Islet precursor cell (in vitro differentiated cells): ENCODE measurements at regions not wholly inside any gene's neighbourhood (a gene's known extent, or its start where the extent isn't known, plus 50 kb on each side); places are given as distances from the start of the nearest gene placed in this dataset.
"Not testable (repeated sequence)": the region's sequence is repeated elsewhere in the genome, so short reads cannot be mapped to it uniquely, and the experiment has no call there.

Experiments
- DNase-seq: peaks from one replicate; pipeline ENCODE4 v3.0.0-alpha.2; 2018

- no peak for DNase-seq
Measured at GRCh38 chr13:89401264-89401675, 1730.1 kb downstream of the SLITRK5 start.

GRCh38 chr13:89402211-89402610 is 1731.0 kb downstream of the SLITRK5 start:
- no peak for DNase-seq

DNA sequence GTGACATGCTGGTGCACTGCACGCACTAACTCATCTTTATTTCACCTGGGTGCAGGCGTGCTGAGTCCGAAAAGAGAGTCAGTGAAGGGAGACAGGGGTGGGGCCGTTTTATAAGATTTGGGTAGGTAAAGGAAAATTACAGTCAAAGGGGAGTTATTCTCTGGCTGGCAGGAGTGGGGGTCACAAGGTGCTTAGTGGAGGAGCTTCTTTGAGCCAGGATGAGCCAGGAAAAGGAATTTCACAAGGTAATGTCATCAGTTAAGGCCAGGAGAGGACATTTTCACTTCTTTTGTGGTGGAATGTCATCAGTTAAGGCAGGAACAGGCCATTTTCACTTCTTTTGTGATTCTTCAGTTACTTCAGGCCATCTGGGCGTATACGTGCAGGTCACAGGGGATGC is 1734.9 kb downstream of the SLITRK5 start:
- not testable (repeated sequence) for DNase-seq

DNA sequence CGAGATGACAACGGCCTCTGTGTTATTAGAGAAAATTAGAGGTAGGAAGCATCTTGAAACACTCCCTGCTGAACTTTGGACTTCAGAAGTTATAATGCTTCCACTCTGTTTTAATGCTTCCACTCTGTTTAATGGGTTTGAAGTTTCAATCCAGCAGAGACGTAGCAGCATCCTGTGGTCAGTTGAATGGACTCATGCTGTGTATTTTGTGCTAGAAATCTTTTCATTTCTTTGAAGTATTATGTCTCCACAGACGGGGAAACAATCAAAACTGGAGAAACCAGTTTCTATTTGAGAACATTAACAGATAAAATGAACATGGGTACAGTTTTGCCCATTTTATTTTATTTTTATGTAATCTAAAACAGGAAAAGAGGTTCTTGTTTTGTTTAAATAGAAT is 1736.2 kb downstream of the SLITRK5 start:
- DNase-seq = no peak

DNA sequence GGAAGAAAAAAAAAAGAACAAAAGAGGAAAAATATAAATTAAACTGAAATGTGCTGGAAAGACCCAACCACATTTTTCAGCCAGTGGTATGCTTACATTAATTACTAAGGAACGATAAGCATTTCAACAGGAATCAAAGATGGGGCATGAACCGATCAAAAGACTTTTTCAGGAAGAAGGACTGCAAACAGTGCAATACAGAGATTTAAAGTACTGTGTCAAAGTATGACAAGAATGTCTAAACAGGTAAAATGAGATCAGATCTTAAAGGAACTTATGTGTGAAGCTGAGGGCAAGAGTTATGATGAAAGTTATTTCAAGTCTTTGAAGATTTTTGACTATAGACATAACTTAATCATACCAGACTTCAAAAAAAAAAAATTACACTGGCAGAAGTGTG is 1761.8 kb downstream of the SLITRK5 start:
- DNase-seq = no peak

DNA sequence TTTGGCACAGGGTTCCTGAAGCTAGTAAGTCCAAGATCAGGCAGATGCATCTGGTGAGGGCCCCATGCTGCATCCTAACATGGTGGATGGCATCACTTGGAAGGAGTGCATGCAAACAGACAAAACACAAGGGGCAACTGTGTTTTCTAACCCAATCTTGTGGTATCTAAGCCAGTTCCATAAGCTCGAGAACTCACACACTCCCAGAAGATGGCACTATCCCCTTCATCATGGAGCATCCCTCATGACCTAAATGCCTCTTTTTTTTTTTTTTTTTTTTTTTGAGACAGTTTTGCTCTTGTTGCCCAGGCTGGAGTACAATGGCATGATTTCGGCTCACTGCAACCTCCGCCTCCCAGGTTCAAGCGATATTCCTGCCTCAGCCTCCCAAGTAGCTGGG is 1763.5 kb downstream of the SLITRK5 start:
- DNase-seq = not testable (repeated sequence)

DNA sequence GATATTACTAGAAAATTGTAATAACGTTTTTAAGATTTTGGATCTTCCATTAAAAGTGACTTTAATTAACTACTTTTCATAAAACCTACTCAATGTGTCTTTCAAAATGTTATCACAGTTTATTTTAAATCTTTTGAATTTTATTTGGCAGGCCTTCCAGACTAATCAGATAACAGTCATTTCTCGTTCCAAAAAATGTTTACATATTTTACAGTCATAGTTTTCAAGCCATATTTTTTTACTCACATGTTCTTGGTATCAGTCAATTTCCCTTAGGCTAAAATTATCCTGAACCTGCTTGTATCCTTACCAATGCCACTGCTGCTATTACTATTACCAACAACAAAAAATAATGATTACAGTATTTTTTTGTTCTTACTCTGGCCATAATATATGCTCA is 1783.5 kb downstream of the SLITRK5 start:
- no peak for DNase-seq

DNA sequence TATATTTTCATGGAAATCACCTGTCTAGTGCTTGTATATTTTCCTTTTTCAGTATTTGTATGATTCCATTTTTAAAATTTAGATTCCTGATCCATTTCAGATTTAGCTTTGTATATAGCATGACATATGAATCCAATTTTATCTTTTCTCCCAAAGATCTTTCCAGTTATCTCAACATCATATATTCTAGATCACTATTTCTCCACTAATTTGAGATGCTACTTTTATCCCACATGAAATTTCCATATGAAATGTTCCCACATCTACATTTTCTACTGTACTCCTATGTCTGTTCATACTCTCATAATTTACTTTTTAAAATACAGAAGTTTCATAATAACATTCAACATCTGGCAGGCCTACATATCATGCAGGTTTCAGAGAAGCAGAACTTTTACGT is 1784.1 kb downstream of the SLITRK5 start:
- DNase-seq = no peak

DNA sequence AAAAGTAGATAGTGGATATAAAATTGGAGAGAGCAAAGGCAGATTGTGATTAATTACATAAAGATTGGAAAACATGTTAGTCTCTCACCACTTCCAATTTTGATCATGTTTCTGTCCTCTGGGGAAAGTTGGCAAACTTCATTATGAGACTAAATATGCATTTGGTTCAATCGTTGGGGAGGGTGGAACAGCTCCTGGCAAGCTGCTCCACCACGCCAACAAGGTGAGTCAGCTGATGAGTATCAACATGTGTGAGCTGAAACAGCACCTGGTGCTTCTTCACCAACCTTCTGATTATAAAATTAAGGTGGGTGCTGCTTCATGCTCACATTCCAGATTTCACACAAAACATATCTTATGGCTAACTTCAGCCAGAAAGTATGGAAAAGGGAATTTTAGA is 1784.6 kb downstream of the SLITRK5 start:
- DNase-seq = no peak

DNA sequence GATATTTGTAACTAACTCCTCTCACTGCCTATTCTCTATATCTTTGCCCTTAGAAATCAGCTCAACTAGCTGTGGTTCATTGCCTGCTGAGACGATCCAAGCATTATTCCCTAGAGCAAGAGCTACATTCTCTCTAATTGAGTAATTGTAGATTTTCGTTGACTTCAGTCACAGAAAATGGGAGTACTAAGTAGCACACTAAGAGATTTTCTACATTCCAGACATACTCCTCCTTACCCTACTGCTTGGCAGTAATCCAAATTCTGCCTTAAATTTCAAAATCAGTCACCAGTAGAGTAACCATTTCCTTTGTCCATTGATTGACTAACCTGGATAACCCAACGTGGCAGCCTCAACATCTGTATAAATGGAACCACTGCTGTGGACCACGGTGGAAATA is 1786.8 kb downstream of the SLITRK5 start:
- DNase-seq = no peak

DNA sequence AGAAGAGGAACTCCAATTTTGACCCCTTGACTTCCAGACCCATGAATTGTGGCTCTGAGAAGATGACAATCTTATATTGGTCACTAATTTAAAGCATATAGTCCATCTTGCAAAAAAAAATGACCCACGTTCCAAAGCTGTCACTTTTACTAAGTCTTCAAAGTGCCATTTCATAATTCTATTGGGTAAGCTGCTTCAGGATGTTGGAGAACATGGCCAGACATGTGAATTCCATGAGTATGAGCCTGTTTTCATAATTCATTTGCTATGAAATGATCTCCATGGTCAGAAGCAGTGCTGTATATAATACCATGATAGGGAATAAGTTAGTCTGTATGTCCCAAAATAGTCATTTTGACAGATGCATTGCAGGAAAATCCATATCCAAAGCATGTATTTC is 1787.3 kb downstream of the SLITRK5 start:
- no peak for DNase-seq

DNA sequence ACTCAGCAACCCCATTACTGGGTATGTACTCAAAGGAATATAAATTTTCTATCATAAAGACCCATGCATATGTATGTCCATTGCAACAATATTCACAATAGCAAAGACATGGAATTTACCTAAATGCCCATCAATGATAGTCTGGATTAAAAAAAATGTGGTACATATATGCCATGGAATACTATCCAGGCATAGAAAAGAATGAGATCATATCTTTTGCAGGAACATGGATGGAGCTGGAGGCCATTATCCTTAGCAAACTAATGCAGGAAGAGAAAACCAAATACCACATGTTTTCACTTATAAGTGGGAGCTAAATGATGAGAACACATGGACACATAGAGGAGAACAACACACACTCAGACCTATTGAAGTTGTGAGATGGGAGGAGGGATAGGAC is 1789.7 kb downstream of the SLITRK5 start:
- not testable (repeated sequence) for DNase-seq

DNA sequence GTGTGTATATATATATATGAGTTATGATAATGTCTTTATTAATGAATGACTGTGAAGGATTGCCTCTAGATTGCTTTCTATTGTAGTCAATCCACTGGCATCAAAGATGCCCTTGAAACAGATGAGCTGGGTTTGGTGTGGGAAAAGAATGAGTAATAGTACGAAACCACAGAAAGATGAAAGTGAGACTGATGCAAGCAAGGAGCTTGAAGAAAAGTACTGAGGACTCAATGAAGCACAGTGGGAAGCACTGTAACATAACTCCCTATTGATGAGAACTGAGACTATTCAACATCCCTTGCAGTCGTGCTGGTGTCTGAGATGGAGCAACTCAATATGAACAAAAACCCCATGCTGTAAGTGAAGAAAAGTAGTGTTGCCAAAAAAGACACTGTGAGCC is 1794.2 kb downstream of the SLITRK5 start:
- no peak for DNase-seq

DNA sequence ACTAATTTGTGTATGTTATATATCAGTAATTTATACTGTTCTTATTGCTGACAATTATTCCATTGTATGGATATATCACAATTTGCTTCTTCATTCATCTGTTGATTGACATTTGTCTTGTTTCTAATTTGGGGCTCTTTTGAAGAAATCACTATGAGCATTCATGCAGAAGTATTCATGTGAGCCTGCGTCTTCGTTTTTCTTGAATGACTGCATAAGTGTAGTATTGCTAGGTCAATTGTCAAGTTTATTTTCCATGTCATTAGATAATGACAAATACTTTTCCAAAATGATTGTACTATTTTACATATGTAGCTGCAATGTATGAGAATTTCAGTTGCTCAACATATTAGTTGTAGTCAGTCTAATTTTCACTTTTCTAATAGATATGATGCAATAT is 1796.9 kb downstream of the SLITRK5 start:
- DNase-seq = no peak

DNA sequence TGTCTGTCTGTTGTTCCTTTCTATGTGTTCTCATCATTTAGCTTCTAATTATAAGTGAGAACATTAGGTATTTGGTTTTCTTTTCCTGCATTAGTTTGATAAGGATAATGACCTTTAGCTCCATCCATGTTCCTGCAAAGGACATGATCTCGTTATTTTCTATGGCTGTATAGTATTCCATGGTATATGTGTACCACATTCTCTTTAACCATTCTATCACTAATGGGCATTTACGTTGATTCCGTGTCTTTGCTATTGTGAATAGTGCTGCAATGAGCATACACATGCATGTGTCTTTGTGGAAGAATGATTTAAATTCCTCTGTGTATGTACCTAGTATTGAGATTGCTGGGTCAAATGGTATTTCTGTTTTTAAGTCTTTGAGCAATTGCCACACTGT is 1799.7 kb downstream of the SLITRK5 start:
- no peak for DNase-seq

GRCh38 chr13:89474432-89474831 is 1803.3 kb downstream of the SLITRK5 start:
- DNase-seq = no peak

DNA sequence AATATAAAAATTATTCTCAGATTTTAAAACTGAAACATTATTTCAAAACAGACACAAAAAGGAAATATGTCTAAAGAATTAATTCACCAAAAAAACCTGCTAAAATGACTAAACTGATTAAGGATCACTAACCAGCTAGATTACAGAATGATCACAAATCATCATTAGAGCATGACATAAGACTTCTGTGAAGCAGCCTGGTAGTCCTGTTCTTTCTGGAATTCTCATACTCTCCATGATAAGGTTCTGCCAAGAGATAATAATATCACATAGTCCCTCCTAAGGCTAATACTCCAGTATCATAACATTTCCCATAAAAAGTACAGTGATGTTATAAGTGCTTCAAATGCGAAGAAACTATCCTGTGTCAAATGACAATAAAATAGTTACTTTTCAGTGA is 1814.9 kb downstream of the SLITRK5 start:
- DNase-seq = no peak

- DNase-seq = no peak
Measured at GRCh38 chr13:89486709-89487108, 1815.5 kb downstream of the SLITRK5 start.

DNA sequence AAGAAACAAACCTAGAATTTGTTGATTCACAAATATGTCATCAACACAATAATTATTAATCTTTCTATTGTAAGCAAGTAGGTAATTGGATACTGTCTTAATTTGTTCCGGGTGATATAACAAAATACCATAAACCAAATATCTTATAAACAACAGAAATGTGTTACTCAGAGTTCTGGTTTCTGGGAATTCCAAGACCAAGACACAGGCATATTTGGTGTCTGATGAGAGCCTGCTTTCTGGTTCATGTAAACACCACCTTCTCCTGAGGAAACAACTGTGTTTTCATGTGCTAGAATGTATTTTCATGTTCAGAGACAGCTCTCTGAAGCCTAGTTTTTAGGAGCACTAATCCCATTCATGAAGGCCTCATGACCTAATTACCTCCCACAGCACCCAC is 1819.5 kb downstream of the SLITRK5 start:
- no peak for DNase-seq

DNA sequence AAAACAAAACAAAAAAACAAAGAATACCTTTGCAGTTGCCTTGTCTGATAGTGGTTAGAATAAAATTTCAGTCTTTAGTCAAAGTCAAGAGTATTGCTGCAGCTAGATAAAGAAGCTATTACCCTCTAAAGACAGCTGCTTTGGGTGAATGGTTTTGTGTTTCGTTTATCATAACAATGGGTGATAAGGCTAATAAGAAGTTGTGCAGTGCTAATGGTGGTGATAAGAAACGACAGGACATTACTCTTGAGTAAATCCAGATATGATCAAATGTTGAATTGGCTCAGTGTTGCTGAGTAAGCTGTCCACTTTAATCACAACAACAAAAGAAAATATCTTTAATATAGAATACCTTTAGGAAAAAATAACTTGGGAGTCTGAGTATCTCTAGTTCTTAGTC is 1825.3 kb downstream of the SLITRK5 start:
- DNase-seq = no peak

- DNase-seq = no peak
Measured at GRCh38 chr13:89497658-89498057, 1826.5 kb downstream of the SLITRK5 start.

DNA sequence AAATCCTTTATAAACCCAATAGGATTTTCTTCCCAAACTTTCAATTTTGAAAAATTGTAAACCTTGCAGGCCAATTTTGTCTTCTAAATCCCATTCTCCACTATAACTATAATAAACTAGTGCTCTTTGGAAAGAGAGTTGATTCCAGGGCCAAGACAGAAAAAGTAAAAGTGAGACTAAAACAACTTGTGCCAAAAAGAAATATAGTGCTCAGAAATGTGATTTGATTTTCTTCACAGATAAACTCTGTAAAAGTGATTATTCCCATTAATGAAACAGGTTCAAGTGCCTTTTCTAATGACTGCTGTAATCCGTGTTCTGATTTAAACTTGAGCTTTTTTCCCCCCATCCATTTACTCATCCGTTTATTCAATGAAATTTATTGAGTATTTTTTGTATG is 1831.1 kb downstream of the SLITRK5 start:
- no peak for DNase-seq

DNA sequence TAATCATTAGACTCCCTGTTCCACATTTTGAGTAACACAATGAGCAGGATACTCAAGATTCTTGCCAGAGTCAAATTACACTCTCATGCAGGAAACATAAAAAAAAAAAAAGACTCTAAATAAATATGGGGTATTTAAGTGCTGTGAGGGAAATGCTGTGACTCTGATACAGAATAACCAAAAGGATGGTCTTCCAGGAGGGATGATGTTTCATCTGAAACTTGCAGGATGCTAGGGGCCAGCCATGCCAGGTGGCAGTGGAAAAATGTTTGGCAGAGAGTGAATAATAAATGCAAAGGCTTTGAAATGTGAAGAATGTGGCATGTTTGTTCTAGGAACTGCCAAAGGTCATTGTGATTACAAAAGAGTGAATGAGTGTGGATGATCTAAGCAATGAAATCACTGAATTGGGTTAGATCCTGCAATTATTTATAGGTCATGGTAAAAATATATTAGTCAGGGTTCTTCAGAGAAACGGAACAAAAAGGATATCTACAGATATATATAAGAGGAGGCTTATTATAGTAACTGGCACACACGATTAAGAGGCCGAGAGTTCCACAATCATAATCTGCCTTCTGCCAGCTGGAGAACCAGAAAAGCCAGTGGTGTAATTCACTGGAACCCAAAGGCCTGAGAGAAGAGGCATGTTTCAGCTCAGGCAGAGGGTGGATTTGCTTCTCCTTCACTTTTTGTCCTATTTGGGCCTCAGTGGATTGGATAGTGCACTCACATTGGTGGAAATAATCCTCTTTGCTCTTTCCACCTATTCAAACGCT is 1832.8 kb upstream of the MIR17HG start:
- no peak for DNase-seq

DNA sequence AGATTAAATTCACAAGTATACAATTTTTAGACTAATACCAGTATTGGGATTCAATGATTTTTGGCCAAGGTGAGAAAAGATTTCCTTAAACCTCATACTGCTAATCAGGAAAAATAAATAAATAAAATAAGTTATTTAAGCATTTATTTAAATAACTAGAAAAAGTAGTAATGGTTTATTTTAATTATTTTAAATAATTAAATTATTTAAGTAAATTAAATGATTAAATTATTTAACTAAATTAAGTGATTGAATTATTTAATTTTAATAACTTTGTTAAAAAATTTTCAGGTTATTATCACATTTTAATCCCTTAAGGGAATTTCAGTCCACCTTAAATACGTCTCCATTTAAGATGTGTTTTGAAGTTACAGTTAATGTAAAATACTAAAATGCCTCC is 1831.5 kb upstream of the MIR17HG start:
- DNase-seq = no peak
